GF-D8 (cell line): ENCODE measurements at regions not wholly inside any gene's neighbourhood (a gene's known extent, or its start where the extent isn't known, plus 50 kb on each side); places are given as distances from the start of the nearest gene placed in this dataset.

Experiments used
- DNase-seq: peaks from one replicate; lab custom pipeline; 2025; lab: John Stamatoyannopoulos, UW

- DNase-seq, result no peak
These were observed 550.9 kb upstream of the TMPRSS15 start for GRCh38 chr21:18954441-18954844.

- DNase-seq, result no peak
These were observed 556.2 kb upstream of the TMPRSS15 start for GRCh38 chr21:18959817-18960216.

- no peak for DNase-seq
These were observed 556.7 kb upstream of the TMPRSS15 start for GRCh38 chr21:18960306-18960705.

GRCh38 chr21:18970416-18970815 lies 566.8 kb upstream of the TMPRSS15 start:
- no peak for DNase-seq

- DNase-seq, result no peak
These were observed 567.4 kb upstream of the TMPRSS15 start for GRCh38 chr21:18970941-18971340.

GRCh38 chr21:18985584-18985983 lies 582.0 kb upstream of the TMPRSS15 start:
- no peak for DNase-seq

GRCh38 chr21:18986197-18986596 lies 582.6 kb upstream of the TMPRSS15 start:
- no peak for DNase-seq

- no peak for DNase-seq
These were observed 584.0 kb upstream of the TMPRSS15 start for GRCh38 chr21:18987520-18988026.

GRCh38 chr21:18989953-18990495 lies 586.4 kb upstream of the TMPRSS15 start:
- no peak for DNase-seq

GRCh38 chr21:18991846-18992245 lies 588.3 kb upstream of the TMPRSS15 start:
- DNase-seq, result no peak

- DNase-seq, result no peak
These were observed 606.7 kb upstream of the TMPRSS15 start for GRCh38 chr21:19010251-19010650.

GRCh38 chr21:19010996-19011395 lies 607.4 kb upstream of the TMPRSS15 start:
- DNase-seq, result no peak

GRCh38 chr21:19011451-19011850 lies 607.9 kb upstream of the TMPRSS15 start:
- no peak for DNase-seq

- DNase-seq, result no peak
These were observed 610.3 kb upstream of the TMPRSS15 start for GRCh38 chr21:19013916-19014315.

GRCh38 chr21:19018529-19018928 lies 614.9 kb upstream of the TMPRSS15 start:
- no peak for DNase-seq

- no peak for DNase-seq
These were observed 619.4 kb upstream of the TMPRSS15 start for GRCh38 chr21:19022978-19023377.

- DNase-seq, result no peak
These were observed 623.3 kb upstream of the TMPRSS15 start for GRCh38 chr21:19026911-19027310.

GRCh38 chr21:19029816-19030215 lies 626.2 kb upstream of the TMPRSS15 start:
- DNase-seq, result no peak

GRCh38 chr21:19031953-19032352 lies 628.4 kb upstream of the TMPRSS15 start:
- DNase-seq, result no peak

GRCh38 chr21:19034041-19034440 lies 630.5 kb upstream of the TMPRSS15 start:
- no peak for DNase-seq

GRCh38 chr21:19034560-19034959 lies 631.0 kb upstream of the TMPRSS15 start:
- DNase-seq, result no peak

- DNase-seq, result no peak
These were observed 642.3 kb upstream of the TMPRSS15 start for GRCh38 chr21:19045876-19046275.

GRCh38 chr21:19048098-19048672 lies 644.6 kb upstream of the TMPRSS15 start:
- no peak for DNase-seq

GRCh38 chr21:19049567-19049966 lies 646.0 kb upstream of the TMPRSS15 start:
- DNase-seq, result no peak
